ENCODE measurements at regions not wholly inside any gene's neighbourhood (a gene's known extent, or its start where the extent isn't known, plus 50 kb on each side); places are given as distances from the start of the nearest gene placed in this dataset.

DNA sequence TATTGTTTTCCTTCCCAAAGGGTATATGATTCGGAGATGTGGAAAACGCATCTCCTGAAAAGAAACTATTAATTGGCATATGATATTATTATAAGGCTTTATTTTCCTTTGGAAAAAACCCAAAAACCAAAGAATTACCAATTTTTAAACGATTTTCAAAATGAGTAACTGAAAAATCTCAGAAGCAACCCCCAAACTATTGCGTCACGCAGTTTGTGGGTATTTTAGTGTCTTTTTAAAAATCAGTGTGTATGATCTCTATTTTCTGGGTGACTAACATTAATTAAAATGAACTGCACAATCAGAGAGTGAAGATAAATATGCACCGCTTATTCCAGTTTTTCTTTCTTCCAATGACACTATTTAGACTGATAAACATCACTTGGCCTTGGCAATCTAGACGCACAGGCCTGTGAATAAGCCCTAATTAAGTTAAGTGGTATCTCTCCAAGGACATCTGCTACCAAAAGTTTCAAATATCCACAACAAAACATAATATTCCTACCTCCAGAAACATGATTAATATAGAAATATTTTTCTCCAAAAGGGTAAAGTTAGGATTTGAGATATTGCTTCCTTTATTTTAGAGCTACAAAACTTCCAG lies 511.5 kb upstream of the FAM241A start:
- H3K36me3 Mint-ChIP-seq (ENCODE audit: low read depth), result no peaks in the 10 kb centered on the region
- peaks cover 46% of the 10 kb centered on the region for H3K27me3 Mint-ChIP-seq (ENCODE audit: low read depth)
- TF ChIP-seq, protein P1, sequence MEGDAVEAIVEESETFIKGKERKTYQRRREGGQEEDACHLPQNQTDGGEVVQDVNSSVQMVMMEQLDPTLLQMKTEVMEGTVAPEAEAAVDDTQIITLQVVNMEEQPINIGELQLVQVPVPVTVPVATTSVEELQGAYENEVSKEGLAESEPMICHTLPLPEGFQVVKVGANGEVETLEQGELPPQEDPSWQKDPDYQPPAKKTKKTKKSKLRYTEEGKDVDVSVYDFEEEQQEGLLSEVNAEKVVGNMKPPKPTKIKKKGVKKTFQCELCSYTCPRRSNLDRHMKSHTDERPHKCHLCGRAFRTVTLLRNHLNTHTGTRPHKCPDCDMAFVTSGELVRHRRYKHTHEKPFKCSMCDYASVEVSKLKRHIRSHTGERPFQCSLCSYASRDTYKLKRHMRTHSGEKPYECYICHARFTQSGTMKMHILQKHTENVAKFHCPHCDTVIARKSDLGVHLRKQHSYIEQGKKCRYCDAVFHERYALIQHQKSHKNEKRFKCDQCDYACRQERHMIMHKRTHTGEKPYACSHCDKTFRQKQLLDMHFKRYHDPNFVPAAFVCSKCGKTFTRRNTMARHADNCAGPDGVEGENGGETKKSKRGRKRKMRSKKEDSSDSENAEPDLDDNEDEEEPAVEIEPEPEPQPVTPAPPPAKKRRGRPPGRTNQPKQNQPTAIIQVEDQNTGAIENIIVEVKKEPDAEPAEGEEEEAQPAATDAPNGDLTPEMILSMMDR (IDR thresholded peaks at IDR 0.05), result no peak
- H3K9me3 Mint-ChIP-seq (ENCODE audit: low read depth), result no peaks in the 10 kb centered on the region
- H3K27ac Mint-ChIP-seq (ENCODE audit: unreplicated experiment), result no peak overlapping the region
- H3K4me1 Mint-ChIP-seq (ENCODE audit: low read depth), result no peaks in the 10 kb centered on the region
- no peak for DNase-seq (ENCODE audit: low spot score)
- H3K4me3 Mint-ChIP-seq (ENCODE audit: unreplicated experiment), result no peak overlapping the region

DNA sequence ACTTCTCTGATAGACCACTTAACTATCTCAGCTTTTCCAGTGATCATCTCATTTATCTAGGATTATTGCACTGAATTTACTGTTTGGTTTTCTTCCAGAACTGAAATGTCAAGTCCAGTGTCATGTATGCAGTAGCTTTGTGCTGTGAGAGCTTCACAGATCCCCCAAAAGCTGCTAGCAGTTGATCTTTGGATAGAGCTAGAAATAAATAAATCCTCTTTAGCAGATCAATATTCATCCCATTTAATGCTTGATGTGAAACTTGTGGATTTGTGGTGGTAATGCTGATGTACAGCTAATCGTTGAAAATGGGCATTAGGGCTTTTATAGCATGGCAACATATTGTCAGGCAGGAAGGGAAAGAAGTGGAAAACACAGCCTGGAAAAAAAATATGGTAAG lies 509.6 kb upstream of the FAM241A start:
- Mint-ChIP-seq H3K4me1 (ENCODE audit: low read depth) (no peaks in the 10 kb centered on the region), H3K36me3 (ENCODE audit: low read depth) (no peaks in the 10 kb centered on the region), H3K9me3 (ENCODE audit: low read depth) (no peaks in the 10 kb centered on the region), H3K27ac (ENCODE audit: unreplicated experiment) (no peak overlapping the region), H3K27me3 (ENCODE audit: low read depth) (peaks cover 47% of the 10 kb centered on the region), H3K4me3 (ENCODE audit: unreplicated experiment) (no peak overlapping the region)
- no peak for DNase-seq (ENCODE audit: low spot score)
- TF ChIP-seq, protein P1 (IDR thresholded peaks at IDR 0.05), result no peak

DNA sequence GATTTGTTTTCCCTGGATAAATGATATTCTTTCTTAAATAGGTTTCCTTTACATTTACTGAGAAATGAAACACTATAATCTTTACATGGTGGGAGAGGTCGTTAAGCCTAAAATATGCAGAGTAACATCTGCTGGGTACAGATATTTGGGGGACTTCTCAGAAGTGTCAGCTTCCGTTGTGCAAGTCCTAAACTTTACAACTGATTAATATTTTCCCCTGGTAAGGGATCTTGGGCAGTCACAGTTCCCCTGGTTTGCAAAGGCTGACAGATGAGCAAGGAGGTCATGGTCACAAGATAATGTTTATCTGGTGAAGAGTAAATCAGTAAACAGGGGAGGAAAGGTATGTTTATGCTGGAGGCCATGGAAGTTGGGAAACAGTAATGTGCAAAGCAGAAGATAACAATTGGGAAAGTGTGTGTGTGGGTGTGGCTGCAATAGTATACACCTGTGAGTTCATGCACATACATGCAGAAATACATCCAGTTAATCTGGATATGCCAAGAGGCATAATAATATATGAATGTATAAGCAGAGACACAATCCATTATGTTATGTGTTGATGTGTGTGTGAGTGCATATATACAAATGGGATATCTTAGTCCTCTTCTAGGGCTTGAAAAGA lies 508.2 kb upstream of the FAM241A start:
- H3K27ac Mint-ChIP-seq (ENCODE audit: unreplicated experiment), result no peak overlapping the region

DNA sequence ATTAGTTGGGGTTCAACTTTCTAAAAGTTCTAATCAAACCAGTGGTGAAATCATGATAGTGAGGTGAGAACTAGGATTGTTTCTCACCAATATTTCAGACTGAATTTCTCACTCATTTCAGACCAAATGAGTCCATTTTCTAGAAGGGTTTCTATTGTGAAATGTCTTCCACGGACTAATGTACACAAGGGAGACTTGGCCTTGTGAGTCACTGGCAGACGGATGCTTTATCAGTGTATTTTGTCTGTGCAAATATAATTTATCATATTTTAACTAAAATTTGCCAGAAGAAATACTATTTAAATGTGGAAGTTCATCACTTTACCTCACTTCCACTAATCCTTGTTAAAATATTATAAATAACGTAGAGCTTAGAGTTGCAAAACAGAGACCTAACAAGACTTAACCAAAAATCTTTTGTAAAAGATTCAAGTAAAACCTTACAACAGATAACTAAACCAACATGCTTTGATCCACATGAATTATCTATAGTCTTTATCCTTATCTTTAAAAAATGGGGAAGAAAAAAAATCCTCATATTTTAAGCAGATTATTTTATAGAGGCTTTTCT lies 506.0 kb upstream of the FAM241A start:
- TF ChIP-seq, protein P1 (IDR thresholded peaks at IDR 0.05), result no peak
- no peak for DNase-seq (ENCODE audit: low spot score)

More for the DNA sequence above, 508.2 kb upstream of the FAM241A start:
- Mint-ChIP-seq H3K4me3 (ENCODE audit: unreplicated experiment) (no peak overlapping the region), H3K9me3 (ENCODE audit: low read depth) (no peaks in the 10 kb centered on the region), H3K27me3 (ENCODE audit: low read depth) (peaks cover 49% of the 10 kb centered on the region), H3K36me3 (ENCODE audit: low read depth) (no peaks in the 10 kb centered on the region), H3K4me1 (ENCODE audit: low read depth) (no peaks in the 10 kb centered on the region)
- no peak for DNase-seq (ENCODE audit: low spot score)
- TF ChIP-seq, protein P1 (IDR thresholded peaks at IDR 0.05), result no peak

DNA sequence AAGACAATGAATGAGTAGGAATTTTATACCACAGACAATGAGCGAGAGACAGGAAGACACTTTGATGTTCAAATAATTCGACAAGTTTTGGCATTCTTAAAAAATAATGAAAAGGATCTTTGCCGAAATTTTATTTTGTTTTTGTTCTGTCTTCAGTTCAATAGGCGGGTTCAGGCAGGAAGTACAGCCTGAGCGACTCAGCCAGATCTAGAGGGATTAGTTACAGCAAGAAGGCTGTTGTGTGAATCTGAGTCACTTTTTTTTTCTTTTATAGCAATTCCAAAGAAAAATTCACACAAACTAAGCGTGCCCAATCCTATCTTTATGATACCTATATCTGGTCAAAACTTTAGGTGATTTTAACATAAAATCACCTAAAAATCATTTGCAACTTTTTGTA lies 505.4 kb upstream of the FAM241A start:
- Mint-ChIP-seq H3K27me3 (ENCODE audit: low read depth) (peaks cover 38% of the 10 kb centered on the region), H3K27ac (ENCODE audit: unreplicated experiment) (no peak overlapping the region), H3K4me3 (ENCODE audit: unreplicated experiment) (no peak overlapping the region), H3K9me3 (ENCODE audit: low read depth) (no peaks in the 10 kb centered on the region), H3K36me3 (ENCODE audit: low read depth) (no peaks in the 10 kb centered on the region), H3K4me1 (ENCODE audit: low read depth) (no peaks in the 10 kb centered on the region)
- no peak for DNase-seq (ENCODE audit: low spot score)
- TF ChIP-seq, protein P1 (IDR thresholded peaks at IDR 0.05), result no peak

More for the DNA sequence above, 506.0 kb upstream of the FAM241A start:
- Mint-ChIP-seq H3K4me1 (ENCODE audit: low read depth) (no peaks in the 10 kb centered on the region), H3K27me3 (ENCODE audit: low read depth) (peaks cover 42% of the 10 kb centered on the region), H3K9me3 (ENCODE audit: low read depth) (no peaks in the 10 kb centered on the region), H3K27ac (ENCODE audit: unreplicated experiment) (no peak overlapping the region), H3K36me3 (ENCODE audit: low read depth) (no peaks in the 10 kb centered on the region), H3K4me3 (ENCODE audit: unreplicated experiment) (no peak overlapping the region)
